Esophagus squamous epithelium (tissue), 4 donors: ENCODE measurements at regions not wholly inside any gene's neighbourhood (a gene's known extent, or its start where the extent isn't known, plus 50 kb on each side); places are given as distances from the start of the nearest gene placed in this dataset.

ENCODE experiments used
- CTCF ChIP-seq, 6 experiments: fragments of 450-650 bp in 4 of 6; fragments of 200-600 bp in 2 of 6; sonication (generic) in 2 of 6; IDR thresholded peaks; one replicate each; pipeline ENCODE4 v1.5.1; 2016 to 2019; ENCODE audit warnings: antibody characterized with exemption in 6 of 6, mild to moderate bottlenecking in 4 of 6, moderate library complexity in 4 of 6
- POLR2A ChIP-seq, 4 donors: fragments of 450-650 bp; IDR thresholded peaks; one replicate each; pipeline ENCODE4 v1.6.1; 2017; ENCODE audit warnings: antibody characterized with exemption in 4 of 4, mild to moderate bottlenecking in 4 of 4, moderate library complexity in 3 of 4

- TF ChIP-seq CTCF (IDR thresholded peaks at IDR 0.05) = no peak
- no peak for TF ChIP-seq POLR2A (IDR thresholded peaks at IDR 0.05)
These were observed 857.0 kb upstream of the IGFBP7 start for GRCh38 chr4:57966987-57967760.
